ENCODE measurements at regions not wholly inside any gene's neighbourhood (a gene's known extent, or its start where the extent isn't known, plus 50 kb on each side); places are given as distances from the start of the nearest gene placed in this dataset.

DNA sequence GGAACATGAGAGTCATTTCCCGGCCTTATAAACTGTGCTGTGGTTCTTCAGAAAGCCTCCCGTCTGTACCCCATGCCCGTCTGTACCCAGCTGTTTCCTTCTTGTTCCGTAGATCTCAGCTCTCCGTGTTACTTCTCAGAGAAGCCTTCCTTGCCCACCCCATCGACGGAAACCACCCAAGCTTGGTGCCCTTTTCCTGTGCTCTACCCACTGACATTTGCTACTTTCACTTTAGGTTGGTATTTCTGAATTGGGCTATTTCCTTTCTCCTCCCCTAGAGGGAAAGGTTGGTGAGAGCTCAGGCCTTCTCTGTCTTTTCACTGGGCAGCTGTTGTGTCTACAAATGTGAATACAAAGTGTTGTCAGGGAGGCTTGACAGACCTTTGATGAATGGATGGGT lies 764.5 kb upstream of the ADAMTS16 start:
- no peak for DNase-seq (ENCODE audit: low read depth, low spot score)

DNA sequence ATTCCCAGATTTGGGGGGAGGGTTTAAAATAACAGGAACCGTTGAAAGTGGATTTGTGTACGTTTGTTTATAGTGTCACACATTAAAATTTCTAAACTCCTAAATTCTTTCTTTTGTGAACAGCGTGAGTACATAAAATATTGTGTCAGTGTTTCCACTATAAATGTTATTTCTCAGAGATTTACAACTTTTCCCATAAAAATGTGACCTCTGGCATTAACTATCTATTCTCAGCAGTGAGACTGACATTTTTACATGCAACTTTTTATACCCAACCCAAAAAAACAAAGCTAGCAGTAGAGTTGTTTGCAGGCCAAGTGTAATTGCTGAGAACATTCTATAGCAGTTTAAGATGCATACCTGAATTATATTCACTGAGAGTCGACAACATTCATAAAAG lies 757.0 kb upstream of the ADAMTS16 start:
- DNase-seq (ENCODE audit: low read depth, low spot score): no peak

- no peak for DNase-seq (ENCODE audit: low read depth, low spot score)
These were observed 756.5 kb upstream of the ADAMTS16 start for GRCh38 chr5:4383518-4384198.

- DNase-seq (ENCODE audit: low read depth, low spot score): no peak
These were observed 755.5 kb upstream of the ADAMTS16 start for GRCh38 chr5:4384649-4385048.

- DNase-seq (ENCODE audit: low read depth, low spot score): no peak
These were observed 754.0 kb upstream of the ADAMTS16 start for GRCh38 chr5:4386152-4386551.

DNA sequence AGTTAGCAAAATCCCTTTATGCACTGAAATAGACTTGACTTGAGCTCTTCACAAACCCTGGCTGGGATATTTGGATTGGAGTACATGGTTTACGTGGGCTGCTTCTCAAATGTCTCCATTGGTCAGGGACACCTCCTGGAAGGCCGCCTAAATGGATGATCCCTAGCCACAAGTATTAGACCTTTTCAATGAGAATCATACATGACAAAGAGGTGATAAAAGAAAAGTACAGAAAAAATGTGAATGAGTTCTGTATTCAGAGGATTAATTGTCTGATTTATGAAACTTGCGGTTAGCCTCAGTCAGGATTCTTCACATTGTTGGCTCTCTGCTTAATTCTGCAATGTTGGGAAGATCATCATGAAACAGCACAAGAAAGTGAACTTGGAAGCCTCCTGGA lies 752.8 kb upstream of the ADAMTS16 start:
- peak; percentile 14 for DNase-seq (ENCODE audit: low read depth, low spot score)

- no peak for DNase-seq (ENCODE audit: low read depth, low spot score)
These were observed 744.4 kb upstream of the ADAMTS16 start for GRCh38 chr5:4395752-4396151.

DNA sequence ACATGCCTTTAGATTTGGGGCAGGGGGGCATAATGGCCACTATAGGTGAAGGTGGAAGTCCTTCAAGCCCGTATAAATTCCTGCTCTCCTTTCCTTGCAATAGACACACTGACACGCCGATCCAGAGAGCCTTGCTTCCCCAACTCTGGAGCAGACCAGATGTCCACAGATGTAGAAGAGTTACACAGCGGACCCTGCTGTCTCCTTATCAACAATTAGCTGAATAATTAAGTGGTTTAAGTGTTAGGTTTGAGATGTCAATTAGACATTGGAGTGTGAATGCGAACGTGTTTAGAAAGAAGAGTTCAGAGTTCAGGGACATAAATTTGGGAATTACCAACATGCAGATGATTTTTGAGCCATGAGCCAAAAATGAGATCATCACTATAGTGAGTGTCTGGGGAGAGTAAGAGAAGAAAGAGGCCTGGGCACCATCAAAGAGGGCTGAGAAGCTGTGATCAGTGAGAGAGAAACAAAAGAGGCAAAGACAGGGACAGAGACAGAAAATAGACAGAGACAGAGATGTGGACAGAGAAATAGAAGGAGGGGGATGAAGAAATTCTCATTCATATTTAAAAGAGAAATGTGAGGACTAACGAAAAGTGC lies 734.4 kb upstream of the ADAMTS16 start:
- no peak for DNase-seq (ENCODE audit: low read depth, low spot score)

- DNase-seq (ENCODE audit: low read depth, low spot score): no peak
These were observed 730.0 kb upstream of the ADAMTS16 start for GRCh38 chr5:4410151-4410550.

GRCh38 chr5:4411664-4412063 lies 728.5 kb upstream of the ADAMTS16 start:
- no peak for DNase-seq (ENCODE audit: low read depth, low spot score)

GRCh38 chr5:4413996-4414395 lies 726.1 kb upstream of the ADAMTS16 start:
- DNase-seq (ENCODE audit: low read depth, low spot score): no peak

DNA sequence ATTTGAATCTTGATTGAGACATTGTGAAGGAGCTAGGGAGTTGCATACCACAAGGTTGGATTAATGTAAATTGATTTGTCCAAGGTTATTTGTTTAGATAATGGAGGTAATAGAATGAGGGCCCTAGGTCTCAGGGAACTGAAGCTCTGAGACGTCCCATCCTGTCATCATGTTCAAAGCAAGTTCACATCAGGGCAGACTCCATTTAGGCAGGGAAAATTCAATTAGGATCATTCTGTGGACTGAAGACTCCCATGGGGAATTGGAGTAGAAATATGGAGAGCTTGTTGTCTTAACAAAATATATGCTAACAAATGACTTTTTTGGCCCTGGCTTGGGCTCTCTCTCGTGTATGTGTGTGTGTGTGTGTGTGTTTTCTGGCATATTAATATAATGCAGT lies 722.0 kb upstream of the ADAMTS16 start:
- DNase-seq (ENCODE audit: low read depth, low spot score): no peak

DNA sequence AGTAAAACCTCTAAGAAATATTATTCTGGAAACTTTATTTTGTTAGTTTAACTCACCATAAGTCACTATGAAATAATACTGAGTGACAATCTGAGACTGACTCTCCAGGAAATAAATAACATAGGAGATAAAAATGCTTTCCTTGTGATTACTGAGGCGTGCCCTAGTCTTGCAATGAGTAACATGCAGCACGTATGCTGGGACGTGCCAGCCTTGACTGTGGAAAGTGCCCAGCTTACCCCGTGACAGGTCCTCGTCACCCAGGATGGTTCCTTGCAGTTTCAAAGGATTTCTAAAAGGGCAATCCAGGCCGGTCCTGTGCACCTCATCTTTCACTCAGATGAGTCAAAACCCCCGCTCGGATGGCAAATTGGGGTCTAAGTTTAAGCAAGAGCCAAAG lies 720.8 kb upstream of the ADAMTS16 start:
- DNase-seq (ENCODE audit: low read depth, low spot score): no peak

DNA sequence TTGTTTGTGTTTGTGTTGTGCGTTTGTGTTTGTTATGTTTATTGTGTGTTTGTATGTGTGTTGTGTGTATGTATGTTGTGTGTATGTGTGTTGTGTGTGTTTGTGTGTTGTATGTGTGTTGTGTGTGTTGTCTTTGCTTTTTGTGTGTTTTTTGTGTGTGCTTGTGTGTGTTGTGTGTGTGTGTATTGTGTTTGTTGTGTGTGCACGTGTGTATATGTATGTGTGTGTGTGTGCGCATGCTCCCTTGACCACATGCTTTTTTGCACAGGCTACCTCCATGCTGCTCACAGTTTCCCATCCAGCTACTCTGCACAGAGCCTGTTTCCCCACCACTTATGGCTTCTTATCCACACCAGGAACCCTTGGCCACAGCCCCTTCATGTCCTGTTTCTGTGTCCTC lies 720.0 kb upstream of the ADAMTS16 start:
- DNase-seq (ENCODE audit: low read depth, low spot score): no peak

GRCh38 chr5:4420681-4421080 lies 719.4 kb upstream of the ADAMTS16 start:
- DNase-seq (ENCODE audit: low read depth, low spot score): no peak

- no peak for DNase-seq (ENCODE audit: low read depth, low spot score)
These were observed 717.9 kb upstream of the ADAMTS16 start for GRCh38 chr5:4422247-4422646.

- no peak for DNase-seq (ENCODE audit: low read depth, low spot score)
These were observed 715.2 kb upstream of the ADAMTS16 start for GRCh38 chr5:4424895-4425294.

GRCh38 chr5:4440536-4440935 lies 699.6 kb upstream of the ADAMTS16 start:
- no peak for DNase-seq (ENCODE audit: low read depth, low spot score)

GRCh38 chr5:4442221-4442620 lies 697.9 kb upstream of the ADAMTS16 start:
- DNase-seq (ENCODE audit: low read depth, low spot score): no peak

DNA sequence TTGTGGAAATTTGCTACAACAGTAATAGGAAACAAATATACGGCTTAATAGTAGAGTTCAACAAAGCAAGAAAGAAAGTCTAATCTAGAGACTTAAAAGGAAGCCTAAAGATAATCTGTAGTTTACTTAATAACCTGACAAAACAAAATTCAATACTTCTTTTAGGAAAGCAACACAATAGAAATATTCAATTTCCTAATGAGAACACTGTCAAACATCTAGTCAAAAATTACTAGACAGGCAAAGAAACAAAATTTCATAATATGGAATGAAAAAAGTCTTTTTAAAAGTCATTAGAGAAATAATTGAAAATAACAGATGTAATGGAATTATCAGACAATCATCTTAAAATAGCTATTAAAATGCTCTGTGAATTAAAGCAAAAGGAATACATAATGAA lies 692.5 kb upstream of the ADAMTS16 start:
- no peak for DNase-seq (ENCODE audit: low read depth, low spot score)

GRCh38 chr5:4453655-4454054 lies 686.5 kb upstream of the ADAMTS16 start:
- no peak for DNase-seq (ENCODE audit: low read depth, low spot score)

GRCh38 chr5:4479426-4479825 lies 660.7 kb upstream of the ADAMTS16 start:
- DNase-seq (ENCODE audit: low read depth, low spot score): no peak

DNA sequence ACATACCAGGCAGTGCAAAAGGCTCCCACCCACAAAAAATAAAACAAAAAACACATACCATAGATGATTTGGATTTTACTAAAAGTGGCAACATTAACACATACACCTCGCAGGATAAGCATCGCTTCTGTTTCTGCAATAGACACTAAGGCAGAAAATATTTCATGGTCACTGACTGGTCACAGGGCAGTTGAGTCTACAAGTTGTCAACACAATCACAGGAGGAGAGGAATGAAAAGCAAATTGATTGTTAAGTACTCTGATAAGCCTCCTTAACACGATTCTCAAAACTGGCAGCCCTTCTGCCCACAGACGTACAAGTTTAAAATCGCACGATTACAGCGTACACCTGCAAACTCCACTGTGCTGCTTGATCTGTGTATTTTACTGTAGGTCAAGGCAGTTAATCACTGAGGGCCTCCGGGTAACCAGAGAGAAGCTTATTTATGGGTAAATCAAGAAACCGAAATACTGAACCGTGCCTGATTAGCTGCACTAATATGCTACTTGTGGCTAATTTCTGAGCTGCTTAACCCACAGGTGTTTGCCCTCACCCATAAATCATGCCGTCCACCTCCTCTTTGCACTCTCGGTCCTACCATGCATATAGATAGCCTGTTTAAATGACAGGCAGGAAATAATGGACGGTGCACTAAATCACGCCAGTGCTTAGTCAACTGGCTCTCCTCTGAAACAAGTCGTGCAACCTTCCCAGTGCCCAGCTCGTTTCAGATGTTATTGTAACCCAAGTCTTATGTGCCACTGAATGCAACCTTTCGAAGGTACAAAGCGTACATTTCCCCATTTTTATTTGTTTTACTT lies 659.4 kb upstream of the ADAMTS16 start:
- no peak for DNase-seq (ENCODE audit: low read depth, low spot score)
